CD4-positive, alpha-beta memory T cell (primary cell): ENCODE measurements at regions not wholly inside any gene's neighbourhood (a gene's known extent, or its start where the extent isn't known, plus 50 kb on each side); places are given as distances from the start of the nearest gene placed in this dataset.

Experiments
- CTCF ChIA-PET: fragments of 350-600 bp; sonication (Branson Sonifier 250); formaldehyde crosslinking; loops from one replicate; lab custom pipeline; 2021; ENCODE audit warnings: inconsistent platforms; ENCODE audit not compliant: partially characterized antibody; lab: Charles Lee
- POLR2A ChIA-PET: fragments of 350-600 bp; sonication (Branson Sonifier 250); formaldehyde crosslinking; loops from one replicate; lab custom pipeline; 2021; ENCODE audit not compliant: partially characterized antibody; lab: Charles Lee
- DNase-seq, 5 donors: peaks; one replicate each; pipeline versions ENCODE4 v3.0.0 to v3.0.0-alpha.2; 2020 to 2022; ENCODE audit warnings: mixed read lengths in 1 of 5
- H3K27ac ChIP-seq: one replicate; pipeline ENCODE4 v1.7.0; 2013; ENCODE audit warnings: low read depth, low read length
- H3K27me3 ChIP-seq: 2 replicates; pipeline ENCODE4 v1.7.0; 2013; ENCODE audit warnings: mild to moderate bottlenecking, low read length, moderate library complexity; ENCODE audit not compliant: insufficient read depth
- H3K36me3 ChIP-seq: 2 replicates; pipeline ENCODE4 v1.7.0; 2013; ENCODE audit warnings: mild to moderate bottlenecking, low read length, moderate library complexity; ENCODE audit not compliant: insufficient read depth
- H3K4me1 ChIP-seq: 2 replicates; pipeline ENCODE4 v1.7.0; 2013; ENCODE audit warnings: mild to moderate bottlenecking, low read length, moderate library complexity; ENCODE audit not compliant: insufficient read depth
- H3K4me3 ChIP-seq, 2 donors: one replicate each; pipeline ENCODE4 v1.7.0; 2013; ENCODE audit warnings: low read length in 2 of 2, mild to moderate bottlenecking in 1 of 2
- H3K9me3 ChIP-seq, 2 donors: one replicate each; pipeline ENCODE4 v1.7.0; 2013; ENCODE audit warnings: low read length in 2 of 2, control low read depth in 1 of 2; ENCODE audit not compliant: control insufficient read depth in 1 of 2
- H3K27ac Mint-ChIP-seq, 7 donors: one replicate each; pipeline ENCODE4 v1.8.0; 2020 to 2021; ENCODE audit warnings: mixed read lengths in 7 of 7, mild to moderate bottlenecking in 6 of 7, inconsistent platforms in 3 of 7, moderate library complexity in 3 of 7
- H3K27me3 Mint-ChIP-seq, 2 donors: one replicate each; pipeline ENCODE4 v1.8.0; 2020 to 2021; ENCODE audit warnings: mixed read lengths in 2 of 2
- H3K36me3 Mint-ChIP-seq, 2 donors: one replicate each; pipeline ENCODE4 v1.8.0; 2020 to 2021; ENCODE audit warnings: mixed read lengths in 2 of 2, inconsistent platforms in 1 of 2, mild to moderate bottlenecking in 1 of 2
- H3K4me1 Mint-ChIP-seq, 4 donors: one replicate each; pipeline ENCODE4 v1.8.0; 2020 to 2021; ENCODE audit warnings: mixed read lengths in 4 of 4, mild to moderate bottlenecking in 1 of 4
- H3K4me3 Mint-ChIP-seq, 8 donors: one replicate each; pipeline ENCODE4 v1.8.0; 2020 to 2021; ENCODE audit warnings: mixed read lengths in 8 of 8, mild to moderate bottlenecking in 7 of 8, moderate library complexity in 6 of 8, inconsistent platforms in 3 of 8
- H3K9me3 Mint-ChIP-seq, 8 donors: one replicate each; pipeline ENCODE4 v1.8.0; 2020 to 2021; ENCODE audit warnings: mixed read lengths in 8 of 8, mild to moderate bottlenecking in 5 of 8, inconsistent platforms in 3 of 8, moderate library complexity in 1 of 8
- intact Hi-C: fragments of 100-400 bp; cut with micrococcal nuclease; formaldehyde crosslinking; loops from one replicate; pipeline ENCODE4 v1.15.1; 2023

GRCh38 chr2:22248851-22249250, 1125.1 kb downstream of the TDRD15 start:
- H3K27me3 Mint-ChIP-seq: no peaks in the 10 kb centered on the region
- CTCF ChIA-PET: no interaction called here

GRCh38 chr2:22253171-22253570, 1129.4 kb downstream of the TDRD15 start:
- ChIA-PET CTCF (no interaction called here), POLR2A (no interaction called here)
- H3K4me3 ChIP-seq: no peak overlapping the region
- H3K4me1 Mint-ChIP-seq: no peaks in the 10 kb centered on the region
- DNase-seq: no peak
- H3K27ac Mint-ChIP-seq: no peak overlapping the region
- no peaks in the 10 kb centered on the region for H3K9me3 ChIP-seq
- no peaks in the 10 kb centered on the region for H3K4me1 ChIP-seq
- no peak overlapping the region for H3K4me3 Mint-ChIP-seq
- no peaks in the 10 kb centered on the region for H3K36me3 Mint-ChIP-seq
- intact Hi-C loops: no loop called here
- no peaks in the 10 kb centered on the region for H3K27me3 ChIP-seq
- no peaks in the 10 kb centered on the region for H3K36me3 ChIP-seq
- H3K9me3 Mint-ChIP-seq: peaks cover 0 to 12% (median 5%) of the 10 kb centered on the region in 8 donors
- H3K27me3 Mint-ChIP-seq: no peaks in the 10 kb centered on the region
- no peak overlapping the region for H3K27ac ChIP-seq

More at GRCh38 chr2:22248851-22249250, 1125.1 kb downstream of the TDRD15 start:
- Histone ChIP-seq H3K36me3 (no peaks in the 10 kb centered on the region), H3K27ac (no peak overlapping the region), H3K4me3 (no peak overlapping the region), H3K27me3 (no peaks in the 10 kb centered on the region), H3K4me1 (no peaks in the 10 kb centered on the region), H3K9me3 (no peaks in the 10 kb centered on the region)
- intact Hi-C loops: no loop called here
- H3K36me3 Mint-ChIP-seq: no peaks in the 10 kb centered on the region
- peak overlapping the region in 1 of 7 donors; percentile 24 for H3K27ac Mint-ChIP-seq
- peaks cover 0 to 13% (median 8%) of the 10 kb centered on the region in 8 donors for H3K9me3 Mint-ChIP-seq
- H3K4me3 Mint-ChIP-seq: no peak overlapping the region
- POLR2A ChIA-PET: no interaction called here
- H3K4me1 Mint-ChIP-seq: no peaks in the 10 kb centered on the region
- DNase-seq: no peak

- POLR2A ChIA-PET: no interaction called here
- H3K27ac Mint-ChIP-seq: no peak overlapping the region
These were observed 1123.8 kb upstream of the KLHL29 start for GRCh38 chr2:22261165-22261564.

GRCh38 chr2:22270341-22270740, 1114.6 kb upstream of the KLHL29 start:
- H3K9me3 Mint-ChIP-seq: peaks cover 3 to 16% (median 9%) of the 10 kb centered on the region in 8 donors
- H3K27me3 ChIP-seq: no peaks in the 10 kb centered on the region
- no peaks in the 10 kb centered on the region for H3K27me3 Mint-ChIP-seq
- H3K36me3 ChIP-seq: no peaks in the 10 kb centered on the region
- H3K4me1 ChIP-seq: no peaks in the 10 kb centered on the region
- CTCF ChIA-PET: no interaction called here
- intact Hi-C loops: no loop called here
- no peak overlapping the region for H3K4me3 ChIP-seq
- peaks cover 0 to 3% of the 10 kb centered on the region in 2 donors for H3K9me3 ChIP-seq
- H3K27ac Mint-ChIP-seq: no peak overlapping the region
- H3K36me3 Mint-ChIP-seq: no peaks in the 10 kb centered on the region
- H3K4me3 Mint-ChIP-seq: no peak overlapping the region
- POLR2A ChIA-PET: no interaction called here
- H3K27ac ChIP-seq: no peak overlapping the region
- H3K4me1 Mint-ChIP-seq: no peaks in the 10 kb centered on the region
- no peak for DNase-seq

More at GRCh38 chr2:22261165-22261564, 1123.8 kb upstream of the KLHL29 start:
- no peaks in the 10 kb centered on the region for H3K9me3 ChIP-seq
- DNase-seq: no peak
- no peaks in the 10 kb centered on the region for H3K4me1 ChIP-seq
- no peak overlapping the region for H3K4me3 ChIP-seq
- CTCF ChIA-PET: no interaction called here
- intact Hi-C loops: no loop called here
- Mint-ChIP-seq H3K9me3 (peaks cover 7 to 26% (median 10%) of the 10 kb centered on the region in 8 donors), H3K36me3 (no peaks in the 10 kb centered on the region), H3K4me3 (no peak overlapping the region), H3K4me1 (no peaks in the 10 kb centered on the region), H3K27me3 (no peaks in the 10 kb centered on the region)
- no peaks in the 10 kb centered on the region for H3K36me3 ChIP-seq
- no peak overlapping the region for H3K27ac ChIP-seq
- no peaks in the 10 kb centered on the region for H3K27me3 ChIP-seq

- no peak overlapping the region for H3K27ac ChIP-seq
- Mint-ChIP-seq H3K27me3 (no peaks in the 10 kb centered on the region), H3K4me3 (no peak overlapping the region), H3K9me3 (peaks cover 0 to 22% (median 9%) of the 10 kb centered on the region in 8 donors), H3K27ac (no peak overlapping the region), H3K4me1 (no peaks in the 10 kb centered on the region), H3K36me3 (no peaks in the 10 kb centered on the region)
- intact Hi-C loops: no loop called here
- H3K36me3 ChIP-seq: no peaks in the 10 kb centered on the region
- no peaks in the 10 kb centered on the region for H3K27me3 ChIP-seq
- DNase-seq: no peak
- no peaks in the 10 kb centered on the region for H3K4me1 ChIP-seq
- H3K4me3 ChIP-seq: no peak overlapping the region
- ChIA-PET POLR2A (no interaction called here), CTCF (no interaction called here)
- peaks cover 0 to 3% of the 10 kb centered on the region in 2 donors for H3K9me3 ChIP-seq
These were observed 1111.1 kb upstream of the KLHL29 start for GRCh38 chr2:22273853-22274252.

GRCh38 chr2:22274661-22275060, 1110.3 kb upstream of the KLHL29 start:
- peaks cover 0 to 22% (median 9%) of the 10 kb centered on the region in 8 donors for H3K9me3 Mint-ChIP-seq

GRCh38 chr2:22276696-22277095, 1108.3 kb upstream of the KLHL29 start:
- no peak overlapping the region for H3K27ac ChIP-seq
- no peak for DNase-seq
- H3K36me3 ChIP-seq: no peaks in the 10 kb centered on the region
- H3K27me3 Mint-ChIP-seq: no peaks in the 10 kb centered on the region
- intact Hi-C loops: no loop called here
- POLR2A ChIA-PET: no interaction called here
- H3K9me3 ChIP-seq: no peaks in the 10 kb centered on the region
- H3K9me3 Mint-ChIP-seq: peaks cover 0 to 22% (median 8%) of the 10 kb centered on the region in 8 donors
- H3K4me3 ChIP-seq: no peak overlapping the region
- H3K27me3 ChIP-seq: no peaks in the 10 kb centered on the region
- no peak overlapping the region for H3K4me3 Mint-ChIP-seq
- no peaks in the 10 kb centered on the region for H3K36me3 Mint-ChIP-seq
- H3K4me1 Mint-ChIP-seq: no peaks in the 10 kb centered on the region
- no peak overlapping the region for H3K27ac Mint-ChIP-seq
- no peaks in the 10 kb centered on the region for H3K4me1 ChIP-seq
- CTCF ChIA-PET: no interaction called here

More at GRCh38 chr2:22274661-22275060, 1110.3 kb upstream of the KLHL29 start:
- ChIA-PET POLR2A (no interaction called here), CTCF (no interaction called here)
- Mint-ChIP-seq H3K36me3 (no peaks in the 10 kb centered on the region), H3K4me1 (no peaks in the 10 kb centered on the region), H3K4me3 (no peak overlapping the region), H3K27ac (no peak overlapping the region), H3K27me3 (no peaks in the 10 kb centered on the region)
- Histone ChIP-seq H3K9me3 (peaks cover 0 to under 1% of the 10 kb centered on the region in 2 donors), H3K27ac (no peak overlapping the region), H3K4me1 (no peaks in the 10 kb centered on the region), H3K36me3 (no peaks in the 10 kb centered on the region), H3K27me3 (no peaks in the 10 kb centered on the region), H3K4me3 (no peak overlapping the region)
- intact Hi-C loops: no loop called here
- DNase-seq: no peak

- Mint-ChIP-seq H3K36me3 (no peaks in the 10 kb centered on the region), H3K27me3 (no peaks in the 10 kb centered on the region), H3K4me3 (no peak overlapping the region), H3K4me1 (no peaks in the 10 kb centered on the region), H3K27ac (no peak overlapping the region), H3K9me3 (peaks cover 3 to 13% (median 8%) of the 10 kb centered on the region in 8 donors)
- no peak overlapping the region for H3K4me3 ChIP-seq
- intact Hi-C loops: no loop called here
- ChIA-PET POLR2A (no interaction called here), CTCF (no interaction called here)
- H3K9me3 ChIP-seq: no peaks in the 10 kb centered on the region
- H3K36me3 ChIP-seq: no peaks in the 10 kb centered on the region
- H3K4me1 ChIP-seq: no peaks in the 10 kb centered on the region
- no peaks in the 10 kb centered on the region for H3K27me3 ChIP-seq
- no peak for DNase-seq
- H3K27ac ChIP-seq: no peak overlapping the region
These were observed 1105.4 kb upstream of the KLHL29 start for GRCh38 chr2:22279541-22279940.
